ENCODE measurements at regions not wholly inside any gene's neighbourhood (a gene's known extent, or its start where the extent isn't known, plus 50 kb on each side); places are given as distances from the start of the nearest gene placed in this dataset.
A peak's percentile ranks its signal among the peaks of the same experiment; 100 is the strongest.

GRCh38 chr4:187118602-187119120, 395.0 kb upstream of the FAT1 start:
- Histone ChIP-seq H3K9ac (ENCODE audit: control insufficient read depth, extremely low read depth, insufficient read depth, low read length) (no peak overlapping the region), H3K4me2 (ENCODE audit: control insufficient read depth, extremely low read depth, insufficient read depth, low read depth, low read length) (no peak overlapping the region), H3K4me3 (ENCODE audit: control insufficient read depth in 2 of 3, extremely low read depth in 1 of 3, insufficient read depth in 2 of 3, low read depth in 1 of 3, low read length in 3 of 3) (no peak overlapping the region), H2AFZ (ENCODE audit: control insufficient read depth, low read length) (peak overlapping the region; percentile 13), H3K9me3 (ENCODE audit: control insufficient read depth, low read depth, low read length) (no peaks in the 10 kb centered on the region), H3K4me1 (ENCODE audit: control insufficient read depth, extremely low read depth, insufficient read depth, low read length) (no peaks in the 10 kb centered on the region), H4K20me1 (ENCODE audit: control insufficient read depth, extremely low read depth, insufficient read depth, low read length) (no peaks in the 10 kb centered on the region), H3K79me2 (ENCODE audit: control insufficient read depth, insufficient read depth, low read length) (no peaks in the 10 kb centered on the region), H3K27me3 (ENCODE audit: control insufficient read depth, extremely low read depth, insufficient read depth, low read length) (no peaks in the 10 kb centered on the region), H3K9me1 (ENCODE audit: control insufficient read depth, extremely low read depth, insufficient read depth, low read length) (no peaks in the 10 kb centered on the region), H3K36me3 (ENCODE audit: control insufficient read depth in 2 of 2, extremely low read depth in 1 of 2, insufficient read depth in 2 of 2, low read length in 2 of 2) (no peaks in the 10 kb centered on the region), H3K27ac (ENCODE audit: control insufficient read depth, insufficient read depth, low read length) (no peak overlapping the region)
- DNase-seq (ENCODE audit: low read depth, low spot score), result no peak
- FAIRE-seq, result no peak
- TF ChIP-seq, protein P1, sequence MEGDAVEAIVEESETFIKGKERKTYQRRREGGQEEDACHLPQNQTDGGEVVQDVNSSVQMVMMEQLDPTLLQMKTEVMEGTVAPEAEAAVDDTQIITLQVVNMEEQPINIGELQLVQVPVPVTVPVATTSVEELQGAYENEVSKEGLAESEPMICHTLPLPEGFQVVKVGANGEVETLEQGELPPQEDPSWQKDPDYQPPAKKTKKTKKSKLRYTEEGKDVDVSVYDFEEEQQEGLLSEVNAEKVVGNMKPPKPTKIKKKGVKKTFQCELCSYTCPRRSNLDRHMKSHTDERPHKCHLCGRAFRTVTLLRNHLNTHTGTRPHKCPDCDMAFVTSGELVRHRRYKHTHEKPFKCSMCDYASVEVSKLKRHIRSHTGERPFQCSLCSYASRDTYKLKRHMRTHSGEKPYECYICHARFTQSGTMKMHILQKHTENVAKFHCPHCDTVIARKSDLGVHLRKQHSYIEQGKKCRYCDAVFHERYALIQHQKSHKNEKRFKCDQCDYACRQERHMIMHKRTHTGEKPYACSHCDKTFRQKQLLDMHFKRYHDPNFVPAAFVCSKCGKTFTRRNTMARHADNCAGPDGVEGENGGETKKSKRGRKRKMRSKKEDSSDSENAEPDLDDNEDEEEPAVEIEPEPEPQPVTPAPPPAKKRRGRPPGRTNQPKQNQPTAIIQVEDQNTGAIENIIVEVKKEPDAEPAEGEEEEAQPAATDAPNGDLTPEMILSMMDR (optimal IDR thresholded peaks at IDR 0.05 in 1 of 3, IDR thresholded peaks at IDR 0.05 in 1 of 3, conservative IDR thresholded peaks at IDR 0.05 in 1 of 3; ENCODE audit: extremely low read depth in 1 of 3, insufficient read depth in 2 of 3, low read length in 3 of 3), result no peak
- TF ChIP-seq EZH2 (IDR thresholded peaks at IDR 0.05; ENCODE audit: low read length), result no peak
- dilution Hi-C loops (cut with MboI; ENCODE audit: extremely low pct_ligation_motif_present, low sequenced_read_pairs), result no loop called here

DNA sequence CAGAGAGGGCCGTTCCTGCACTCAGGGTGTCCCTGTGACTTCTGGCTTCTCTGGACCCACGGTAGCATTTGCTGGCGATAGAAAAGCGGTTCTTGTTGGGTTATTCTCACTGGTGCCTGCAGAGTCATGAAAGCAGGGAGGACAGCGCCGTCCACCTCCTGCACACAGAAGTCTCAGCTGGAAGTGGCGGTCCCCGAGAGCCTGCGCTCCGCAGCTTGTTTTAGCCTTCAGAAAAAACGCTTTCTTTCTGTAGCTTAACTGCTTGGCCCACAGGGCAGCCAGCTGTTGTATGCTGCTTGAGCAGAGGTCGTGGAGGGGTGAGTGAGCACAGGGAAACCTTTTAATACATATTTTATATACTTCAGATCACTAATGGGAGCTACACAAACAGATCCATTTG, 400.7 kb upstream of the FAT1 start:
- peaks cover 20% of the 10 kb centered on the region for H3K4me1 ChIP-seq (ENCODE audit: control insufficient read depth, extremely low read depth, insufficient read depth, low read length)
- H3K9ac ChIP-seq (ENCODE audit: control insufficient read depth, extremely low read depth, insufficient read depth, low read length), result no peak overlapping the region
- H2AFZ ChIP-seq (ENCODE audit: control insufficient read depth, low read length), result no peak overlapping the region
- no peak overlapping the region for H3K4me2 ChIP-seq (ENCODE audit: control insufficient read depth, extremely low read depth, insufficient read depth, low read depth, low read length)
- no peaks in the 10 kb centered on the region for H3K27me3 ChIP-seq (ENCODE audit: control insufficient read depth, extremely low read depth, insufficient read depth, low read length)
- dilution Hi-C loops (cut with MboI; ENCODE audit: extremely low pct_ligation_motif_present, low sequenced_read_pairs), result no loop called here
- no peaks in the 10 kb centered on the region for H3K79me2 ChIP-seq (ENCODE audit: control insufficient read depth, insufficient read depth, low read length)
- no peaks in the 10 kb centered on the region for H4K20me1 ChIP-seq (ENCODE audit: control insufficient read depth, extremely low read depth, insufficient read depth, low read length)
- H3K4me3 ChIP-seq (ENCODE audit: control insufficient read depth in 2 of 3, extremely low read depth in 1 of 3, insufficient read depth in 2 of 3, low read depth in 1 of 3, low read length in 3 of 3), result no peak overlapping the region
- H3K9me3 ChIP-seq (ENCODE audit: control insufficient read depth, low read depth, low read length), result no peaks in the 10 kb centered on the region
- no peaks in the 10 kb centered on the region for H3K36me3 ChIP-seq (ENCODE audit: control insufficient read depth in 2 of 2, extremely low read depth in 1 of 2, insufficient read depth in 2 of 2, low read length in 2 of 2)
- no peak overlapping the region for H3K27ac ChIP-seq (ENCODE audit: control insufficient read depth, insufficient read depth, low read length)
- DNase-seq (ENCODE audit: low read depth, low spot score), result no peak
- TF ChIP-seq, protein P1 (optimal IDR thresholded peaks at IDR 0.05 in 1 of 3, IDR thresholded peaks at IDR 0.05 in 1 of 3, conservative IDR thresholded peaks at IDR 0.05 in 1 of 3; ENCODE audit: extremely low read depth in 1 of 3, insufficient read depth in 2 of 3, low read length in 3 of 3), result no peak
- TF ChIP-seq EZH2 (IDR thresholded peaks at IDR 0.05; ENCODE audit: low read length), result no peak
- FAIRE-seq, result no peak
- no peaks in the 10 kb centered on the region for H3K9me1 ChIP-seq (ENCODE audit: control insufficient read depth, extremely low read depth, insufficient read depth, low read length)
